ENCODE measurements at regions not wholly inside any gene's neighbourhood (a gene's known extent, or its start where the extent isn't known, plus 50 kb on each side); places are given as distances from the start of the nearest gene placed in this dataset.

DNA sequence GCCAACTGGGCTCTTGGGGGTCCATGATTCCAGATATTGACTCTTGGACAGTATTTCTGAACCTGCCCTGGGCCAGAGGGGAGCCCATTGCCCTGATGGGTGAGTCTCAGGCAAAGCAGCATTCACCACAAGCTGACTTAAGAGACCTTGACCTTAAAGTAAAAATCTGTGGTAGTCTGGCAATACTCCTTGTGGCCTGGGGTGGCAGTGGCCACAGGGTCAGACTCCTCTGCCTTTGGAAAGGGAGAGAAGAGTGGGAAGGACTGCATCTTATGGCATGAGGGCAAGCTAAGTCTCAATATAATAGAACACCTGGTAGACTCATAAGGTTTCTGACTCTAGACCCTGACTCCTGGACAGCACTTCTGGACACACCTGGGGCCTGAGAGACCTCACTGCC is 340.3 kb upstream of the MAD2L1 start:
- no peak for TF ChIP-seq ZFX (IDR thresholded peaks at IDR 0.05)
- TF ChIP-seq, protein P1, sequence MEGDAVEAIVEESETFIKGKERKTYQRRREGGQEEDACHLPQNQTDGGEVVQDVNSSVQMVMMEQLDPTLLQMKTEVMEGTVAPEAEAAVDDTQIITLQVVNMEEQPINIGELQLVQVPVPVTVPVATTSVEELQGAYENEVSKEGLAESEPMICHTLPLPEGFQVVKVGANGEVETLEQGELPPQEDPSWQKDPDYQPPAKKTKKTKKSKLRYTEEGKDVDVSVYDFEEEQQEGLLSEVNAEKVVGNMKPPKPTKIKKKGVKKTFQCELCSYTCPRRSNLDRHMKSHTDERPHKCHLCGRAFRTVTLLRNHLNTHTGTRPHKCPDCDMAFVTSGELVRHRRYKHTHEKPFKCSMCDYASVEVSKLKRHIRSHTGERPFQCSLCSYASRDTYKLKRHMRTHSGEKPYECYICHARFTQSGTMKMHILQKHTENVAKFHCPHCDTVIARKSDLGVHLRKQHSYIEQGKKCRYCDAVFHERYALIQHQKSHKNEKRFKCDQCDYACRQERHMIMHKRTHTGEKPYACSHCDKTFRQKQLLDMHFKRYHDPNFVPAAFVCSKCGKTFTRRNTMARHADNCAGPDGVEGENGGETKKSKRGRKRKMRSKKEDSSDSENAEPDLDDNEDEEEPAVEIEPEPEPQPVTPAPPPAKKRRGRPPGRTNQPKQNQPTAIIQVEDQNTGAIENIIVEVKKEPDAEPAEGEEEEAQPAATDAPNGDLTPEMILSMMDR (conservative IDR thresholded peaks at IDR 0.05), result no peak
- H3K27ac ChIP-seq, result no peak overlapping the region

DNA sequence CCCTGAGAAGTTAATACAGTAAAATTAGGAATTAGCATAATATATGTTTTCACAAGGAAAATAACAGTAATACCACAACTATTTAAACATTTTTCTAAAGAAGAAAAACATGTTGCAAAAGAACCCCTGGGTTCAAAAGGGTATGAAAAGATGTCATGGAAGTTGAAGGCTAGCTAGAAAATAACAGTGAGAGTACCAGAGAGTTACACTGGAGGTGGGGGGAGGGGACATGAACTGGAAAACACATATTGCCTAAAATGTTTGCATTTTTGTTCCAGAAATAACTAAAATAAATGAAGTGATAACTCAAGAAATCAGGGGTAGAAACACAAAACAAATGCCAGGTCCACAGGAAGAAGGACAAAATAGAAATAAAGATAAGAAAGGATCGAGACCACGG is 336.6 kb upstream of the MAD2L1 start:
- no peak overlapping the region for H3K27ac ChIP-seq
- TF ChIP-seq ZFX (IDR thresholded peaks at IDR 0.05), result no peak
- TF ChIP-seq, protein P1 (conservative IDR thresholded peaks at IDR 0.05), result no peak

DNA sequence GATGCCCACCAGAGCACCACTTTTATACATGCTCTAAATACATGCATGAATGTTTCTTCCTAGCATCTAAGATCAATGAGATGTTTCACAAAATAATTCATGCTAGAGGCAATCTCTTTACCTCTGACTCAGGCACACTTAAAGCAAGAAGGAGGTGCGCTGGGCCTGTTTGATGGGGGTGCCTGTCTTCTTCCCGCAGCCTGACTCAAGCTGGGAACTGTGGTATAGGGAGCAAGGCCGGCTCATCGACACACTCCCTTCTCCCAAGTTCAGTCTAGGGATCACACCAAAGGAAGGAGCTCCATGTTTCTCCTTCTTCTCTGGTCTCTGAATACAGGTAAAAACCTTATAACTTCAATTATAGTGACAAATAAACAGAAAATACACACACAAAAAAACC is 333.8 kb upstream of the MAD2L1 start:
- no peak for TF ChIP-seq ZFX (IDR thresholded peaks at IDR 0.05)
- TF ChIP-seq, protein P1 (conservative IDR thresholded peaks at IDR 0.05), result no peak
- no peak overlapping the region for H3K27ac ChIP-seq

DNA sequence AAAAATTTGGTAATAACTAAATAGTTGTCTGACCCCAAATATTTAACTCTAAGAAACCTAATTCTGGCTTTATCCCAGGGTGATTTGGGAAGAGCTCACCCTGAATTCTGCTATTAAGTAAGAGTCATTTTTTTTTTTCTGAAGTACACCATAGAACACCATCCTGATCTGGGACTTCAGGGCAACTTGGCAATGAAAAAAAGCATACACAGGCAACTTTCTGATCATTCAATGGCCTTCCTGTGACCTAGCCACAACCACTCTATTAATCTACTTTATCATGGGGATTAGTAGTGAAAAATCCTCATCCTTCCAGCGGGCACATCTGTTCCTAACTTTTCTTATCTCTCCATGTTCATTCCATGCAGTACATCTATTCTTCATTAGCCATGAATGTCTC is 333.2 kb upstream of the MAD2L1 start:
- no peak overlapping the region for H3K27ac ChIP-seq
- TF ChIP-seq, protein P1 (conservative IDR thresholded peaks at IDR 0.05), result no peak
- no peak for TF ChIP-seq ZFX (IDR thresholded peaks at IDR 0.05)

DNA sequence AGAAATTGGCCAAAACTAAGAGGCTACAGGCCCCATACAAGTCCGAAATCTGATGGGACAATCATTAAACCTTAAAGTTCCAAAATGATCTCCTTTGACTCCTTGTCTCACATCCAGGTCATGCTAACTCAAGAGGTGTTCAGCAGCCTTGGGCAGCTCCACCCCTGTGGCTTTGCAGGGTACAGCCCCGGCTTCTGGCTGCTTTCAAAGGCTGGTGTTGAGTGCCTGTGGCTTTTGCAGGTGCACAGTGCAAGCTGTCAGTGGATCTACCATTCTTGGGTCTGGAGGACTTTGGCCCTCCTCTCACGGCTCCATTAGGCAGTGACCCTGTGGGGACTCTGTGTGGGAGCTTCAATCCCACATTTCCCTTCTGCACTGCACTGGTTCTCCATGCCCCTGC is 329.1 kb upstream of the MAD2L1 start:
- no peak overlapping the region for H3K27ac ChIP-seq
- TF ChIP-seq, protein P1 (conservative IDR thresholded peaks at IDR 0.05), result no peak
- no peak for TF ChIP-seq ZFX (IDR thresholded peaks at IDR 0.05)

DNA sequence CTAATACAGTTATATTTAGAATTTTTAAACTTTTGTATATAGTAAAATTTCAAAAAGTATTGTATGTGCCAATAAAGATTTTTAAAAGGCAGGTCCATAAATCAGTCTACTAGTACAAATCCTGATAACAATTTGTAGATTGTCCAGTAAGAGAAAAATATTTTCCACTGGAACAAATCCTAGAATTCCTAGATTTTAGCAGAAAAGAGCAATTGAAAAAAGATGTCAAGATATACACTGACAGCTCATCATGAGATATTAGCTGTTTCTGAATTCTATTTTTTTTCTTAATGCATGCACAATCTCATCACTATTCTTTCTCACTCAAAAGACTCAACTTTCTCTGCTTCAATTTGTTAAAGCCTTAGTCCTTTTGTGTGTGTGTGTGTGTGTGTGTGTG is 289.2 kb upstream of the MAD2L1 start:
- H3K27ac ChIP-seq, result no peak overlapping the region
- TF ChIP-seq, protein P1 (conservative IDR thresholded peaks at IDR 0.05), result no peak
- no peak for TF ChIP-seq ZFX (IDR thresholded peaks at IDR 0.05)

DNA sequence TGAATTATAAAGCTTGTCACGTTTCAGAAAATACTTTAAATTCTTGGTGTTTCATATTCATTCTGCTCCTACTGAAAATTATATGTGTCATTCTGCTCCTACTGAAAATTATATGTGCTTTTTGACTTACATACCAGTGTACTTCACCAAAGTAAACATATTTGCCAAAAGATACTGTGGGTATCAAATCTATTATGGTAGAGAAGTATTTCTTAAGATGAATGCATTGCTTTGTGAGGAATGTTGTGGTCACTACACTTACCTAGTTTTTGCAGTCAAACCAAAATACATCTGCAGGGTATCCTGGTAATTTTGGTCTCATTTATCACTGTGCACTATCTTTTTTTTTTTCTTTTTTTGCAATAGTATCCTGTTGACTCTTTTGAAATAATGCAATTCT is 287.7 kb upstream of the MAD2L1 start:
- no peak for TF ChIP-seq ZFX (IDR thresholded peaks at IDR 0.05)
- TF ChIP-seq, protein P1 (conservative IDR thresholded peaks at IDR 0.05), result no peak
- no peak overlapping the region for H3K27ac ChIP-seq
